GM21825 (cell line): ENCODE measurements at regions not wholly inside any gene's neighbourhood (a gene's known extent, or its start where the extent isn't known, plus 50 kb on each side); places are given as distances from the start of the nearest gene placed in this dataset.
"Not testable (repeated sequence)": the region's sequence is repeated elsewhere in the genome, so short reads cannot be mapped to it uniquely, and the experiment has no call there.

Experiments
- ATAC-seq: cut with Tn5 transposase; IDR thresholded peaks from one replicate; pipeline ENCODE4 v1.9.1; 2021; ENCODE audit warnings: mild to moderate bottlenecking, moderate library complexity; ENCODE audit not compliant: unreplicated experiment

DNA sequence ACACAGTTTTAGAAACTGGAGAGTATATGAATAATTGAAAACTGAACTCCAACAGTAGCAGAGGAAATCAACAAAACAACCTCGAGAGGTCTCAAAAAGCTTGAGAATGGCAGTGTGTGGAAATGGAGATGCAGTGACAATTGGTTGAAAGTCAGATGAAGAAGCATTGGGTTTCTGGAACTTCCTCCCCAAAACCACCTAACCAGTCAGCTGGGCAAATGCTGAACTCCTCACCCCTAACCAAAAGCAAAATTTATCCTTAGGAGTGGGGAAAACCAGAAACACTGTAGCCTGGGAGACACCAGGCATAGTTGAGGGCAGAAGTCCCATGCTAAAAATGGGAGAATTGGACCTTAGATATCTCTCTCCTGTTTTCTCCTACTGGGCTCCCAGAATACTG is 109.9 kb downstream of the TANC2 start:
- ATAC-seq: no peak

DNA sequence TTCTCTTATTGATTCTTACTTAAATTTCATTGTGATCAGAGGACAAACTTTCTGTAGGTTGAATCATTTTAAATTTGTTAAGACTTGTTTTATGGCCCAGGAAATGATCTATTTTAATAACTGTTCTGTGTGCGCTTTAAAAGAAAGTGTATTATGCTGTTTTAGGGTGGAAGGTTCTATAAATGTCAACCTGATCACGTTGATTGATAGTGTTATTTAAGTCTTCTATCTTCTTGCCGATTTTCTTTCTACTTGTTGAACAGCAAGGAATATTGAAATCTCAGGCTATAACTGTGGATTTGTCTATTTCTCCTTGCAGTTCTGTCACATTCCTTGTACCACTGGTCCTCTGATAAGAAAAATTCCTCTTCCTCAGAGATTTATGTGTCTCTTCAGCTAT is 112.7 kb downstream of the TANC2 start:
- no peak for ATAC-seq

GRCh38 chr17:63082273-63082861 is 116.3 kb downstream of the TANC2 start:
- ATAC-seq: no peak

DNA sequence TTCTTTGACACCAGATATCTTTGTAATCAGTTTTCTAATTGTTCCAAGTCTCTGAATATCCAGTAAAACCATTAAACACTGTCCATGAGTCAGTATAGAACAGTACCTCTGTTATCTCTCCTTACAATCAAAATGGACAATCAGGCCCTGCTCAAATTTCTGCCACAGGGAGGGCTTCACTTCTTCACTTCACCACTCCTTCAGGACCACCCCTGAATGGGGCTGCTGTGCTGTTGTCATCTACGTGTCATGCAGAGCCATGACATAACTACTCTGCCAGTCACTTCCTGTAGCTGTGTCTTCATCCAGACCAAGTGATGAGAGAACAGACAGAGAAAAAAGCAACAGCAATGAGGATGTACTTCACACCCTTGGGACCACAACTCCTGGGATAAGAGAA is 116.9 kb downstream of the TANC2 start:
- no peak for ATAC-seq

- no peak for ATAC-seq
Observed at GRCh38 chr17:63086483-63087185, 120.6 kb downstream of the TANC2 start.

DNA sequence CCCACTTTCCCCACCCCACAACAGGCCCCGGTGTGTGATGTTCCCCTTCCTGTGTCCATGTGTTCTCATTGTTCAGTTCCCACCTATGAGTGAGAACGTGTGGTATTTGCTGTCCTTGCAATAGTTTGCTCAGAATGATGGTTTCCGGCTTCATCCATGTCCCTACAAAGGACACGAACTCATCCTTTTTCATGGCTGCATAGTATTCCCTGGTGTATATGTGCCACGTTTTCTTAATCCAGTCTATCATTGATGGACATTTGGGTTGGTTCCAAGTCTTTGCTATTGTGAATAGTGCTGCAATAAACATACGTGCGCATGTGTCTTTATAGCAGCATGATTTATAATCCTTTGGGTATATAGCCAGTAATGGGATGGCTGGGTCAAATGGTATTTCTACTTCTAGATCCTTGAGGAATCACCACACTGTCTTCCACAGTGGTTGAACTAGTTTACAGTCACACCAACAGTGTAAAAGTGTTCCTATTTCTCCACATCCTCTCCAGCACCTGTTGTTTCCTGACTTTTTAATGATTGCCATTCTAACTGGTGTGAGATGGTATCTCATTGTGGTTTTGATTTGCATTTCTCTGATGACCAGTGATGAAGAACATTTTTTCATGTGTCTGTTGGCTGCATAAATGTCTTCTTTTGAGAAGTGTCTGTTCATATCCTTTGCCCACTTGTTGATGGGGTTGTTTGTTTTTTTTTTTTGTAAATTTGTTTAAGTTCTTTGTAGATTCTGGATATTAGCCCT is 124.5 kb downstream of the TANC2 start:
- not testable (repeated sequence) for ATAC-seq

DNA sequence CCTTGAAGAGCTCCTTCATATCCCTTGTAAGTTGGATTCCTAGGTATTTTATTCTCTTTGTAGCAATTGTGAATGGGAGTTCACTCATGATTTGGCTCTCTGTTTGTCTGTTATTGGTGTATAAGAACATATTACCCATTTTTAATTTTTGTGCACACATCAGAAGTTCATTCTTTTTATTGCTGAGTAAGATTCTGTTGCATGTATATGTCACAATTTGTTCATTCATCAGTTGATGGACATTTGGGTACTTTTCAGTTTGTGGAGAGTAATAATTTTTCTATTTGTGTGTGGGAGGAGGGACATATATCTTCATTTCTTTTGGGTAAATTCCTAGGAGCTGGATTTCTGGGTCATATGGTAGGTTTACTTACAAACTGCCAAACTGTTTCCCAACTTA is 125.9 kb downstream of the TANC2 start:
- not testable (repeated sequence) for ATAC-seq

- no peak for ATAC-seq
Observed at GRCh38 chr17:63094631-63095030, 128.6 kb downstream of the TANC2 start.

DNA sequence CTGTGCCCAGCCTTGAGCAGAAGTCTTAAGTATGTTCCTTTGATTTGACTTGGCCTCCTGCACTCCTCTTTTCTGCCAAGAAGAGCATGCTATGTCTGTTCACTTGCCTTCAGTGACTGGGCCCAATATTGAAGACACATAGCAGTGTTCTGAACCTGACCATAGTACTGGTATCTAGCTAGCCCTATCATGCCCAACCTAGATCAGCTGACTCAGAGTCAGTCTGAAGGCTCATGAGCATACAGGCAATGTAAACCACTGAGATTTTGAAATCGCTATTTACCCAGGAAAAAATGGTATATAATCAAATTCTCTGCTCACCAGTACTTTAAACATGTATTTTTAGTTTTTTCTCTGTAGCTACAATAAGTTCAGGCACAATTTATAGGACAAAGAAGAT is 129.4 kb downstream of the TANC2 start:
- ATAC-seq: no peak

- ATAC-seq: no peak
Observed at GRCh38 chr17:63095879-63096278, 129.8 kb downstream of the TANC2 start.

DNA sequence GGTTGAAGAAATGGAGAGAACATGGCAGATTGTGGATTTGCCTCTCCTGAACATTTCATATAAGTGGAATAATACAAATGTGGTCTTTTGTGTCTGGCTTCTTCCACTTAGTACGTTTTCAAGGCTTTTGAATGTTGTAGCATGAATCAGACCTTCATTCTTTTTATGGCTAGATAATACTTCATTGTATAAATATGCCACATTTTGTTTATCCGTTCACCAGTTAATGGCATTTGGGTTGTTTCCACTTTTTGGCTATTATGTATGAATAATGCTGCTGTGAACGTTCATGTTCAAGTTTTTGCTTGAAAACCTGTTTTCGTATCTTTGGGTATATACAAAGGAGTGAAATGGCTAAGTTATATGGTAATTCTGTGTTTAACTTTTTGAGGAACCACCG is 130.4 kb downstream of the TANC2 start:
- no peak for ATAC-seq

- ATAC-seq: no peak
Observed at GRCh38 chr17:63099425-63099824, 133.4 kb downstream of the TANC2 start.

GRCh38 chr17:63102034-63102433 is 136.0 kb downstream of the TANC2 start:
- ATAC-seq: no peak

GRCh38 chr17:63106050-63106449 is 140.0 kb downstream of the TANC2 start:
- ATAC-seq: no peak

- ATAC-seq: no peak
Observed at GRCh38 chr17:63109661-63110060, 143.6 kb downstream of the TANC2 start.

DNA sequence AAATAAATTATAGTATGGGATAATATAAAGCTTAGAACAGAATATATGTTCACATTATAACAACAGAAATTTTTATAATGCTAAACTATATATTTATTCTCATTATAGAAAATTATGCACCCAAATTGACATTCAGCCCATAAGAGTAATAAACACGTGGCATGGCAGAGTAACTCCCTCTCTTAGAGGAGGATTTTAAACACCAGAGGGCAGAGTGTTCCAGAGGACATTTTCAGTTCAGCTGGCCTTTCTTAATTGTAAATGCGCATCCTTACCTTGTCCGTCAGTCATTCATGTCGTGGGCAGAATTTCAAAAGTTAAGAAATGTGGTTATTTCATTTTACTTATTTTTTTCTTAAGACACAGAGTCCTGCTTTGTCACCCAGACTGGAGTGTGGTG is 147.1 kb downstream of the TANC2 start:
- no peak for ATAC-seq

DNA sequence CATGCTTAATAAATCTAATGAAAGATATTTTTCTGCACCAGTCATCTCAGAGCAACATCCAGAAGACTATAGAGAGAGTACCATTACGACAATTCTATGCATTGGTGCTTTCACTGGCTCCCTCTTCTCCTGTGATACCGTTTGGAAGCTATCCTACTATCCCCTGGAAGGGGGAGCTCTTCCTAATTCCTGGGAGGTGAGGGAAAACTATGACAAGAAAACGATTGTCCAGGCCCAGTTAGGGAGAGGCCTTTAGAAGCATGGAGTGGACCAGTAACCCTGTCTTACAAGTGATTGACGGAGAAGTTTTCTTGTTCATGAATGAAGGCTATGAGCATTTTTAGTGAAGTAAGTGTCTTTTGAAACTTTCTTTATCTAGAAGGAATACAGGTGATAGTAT is 150.2 kb downstream of the TANC2 start:
- no peak for ATAC-seq

- ATAC-seq: no peak
Observed at GRCh38 chr17:63116967-63117830, 151.2 kb downstream of the TANC2 start.

- ATAC-seq: no peak
Observed at GRCh38 chr17:63120406-63120805, 154.4 kb downstream of the TANC2 start.

DNA sequence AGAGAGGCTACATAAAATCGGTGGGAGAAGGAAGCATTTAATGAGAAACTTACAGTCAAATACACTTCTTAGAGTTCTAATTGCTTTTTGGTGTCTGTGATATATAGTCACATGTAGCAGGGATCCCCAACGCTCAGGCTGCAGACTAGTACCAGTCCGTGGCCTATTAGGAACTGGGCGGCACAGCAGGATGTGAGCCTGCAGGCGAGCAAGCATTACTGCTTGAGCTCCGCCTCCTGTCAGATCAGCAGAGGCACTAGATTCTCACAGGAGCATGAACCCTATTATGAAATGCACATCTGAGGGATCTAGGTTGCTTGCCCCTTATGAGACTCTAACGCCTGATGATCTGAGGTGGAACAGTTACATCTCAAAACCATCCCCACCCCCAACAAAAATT is 158.5 kb downstream of the TANC2 start:
- ATAC-seq: no peak

- ATAC-seq: no peak
Observed at GRCh38 chr17:63124958-63125357, 158.9 kb downstream of the TANC2 start.
